Kidney epithelial cell (primary cell): ENCODE measurements at regions not wholly inside any gene's neighbourhood (a gene's known extent, or its start where the extent isn't known, plus 50 kb on each side); places are given as distances from the start of the nearest gene placed in this dataset.
A peak's percentile ranks its signal among the peaks of the same experiment; 100 is the strongest.

Source experiments
- DNase-seq: peaks from one replicate; pipeline ENCODE4 v3.0.0-alpha.2; 2010; ENCODE audit warnings: low read depth
- H3K27me3 ChIP-seq: 2 replicates; pipeline ENCODE4 v1.6.0; 2011; ENCODE audit warnings: low read length; ENCODE audit not compliant: control insufficient read depth, insufficient read depth
- H3K36me3 ChIP-seq: 2 replicates; pipeline ENCODE4 v1.5.1; 2011; ENCODE audit warnings: low read length; ENCODE audit not compliant: control insufficient read depth, insufficient read depth
- H3K4me3 ChIP-seq: 2 replicates; pipeline ENCODE4 v1.5.1; 2011; ENCODE audit warnings: low read depth, mild to moderate bottlenecking, control low read depth, low read length
- TF ChIP-seq, protein P1 (sequence below): IDR thresholded peaks from 2 replicates; pipeline ENCODE4 v1.5.1; 2011; ENCODE audit warnings: mild to moderate bottlenecking, moderate library complexity, low read length, control low read depth, inconsistent platforms; ENCODE audit not compliant: insufficient read depth, poor library complexity, severe bottlenecking

DNA sequence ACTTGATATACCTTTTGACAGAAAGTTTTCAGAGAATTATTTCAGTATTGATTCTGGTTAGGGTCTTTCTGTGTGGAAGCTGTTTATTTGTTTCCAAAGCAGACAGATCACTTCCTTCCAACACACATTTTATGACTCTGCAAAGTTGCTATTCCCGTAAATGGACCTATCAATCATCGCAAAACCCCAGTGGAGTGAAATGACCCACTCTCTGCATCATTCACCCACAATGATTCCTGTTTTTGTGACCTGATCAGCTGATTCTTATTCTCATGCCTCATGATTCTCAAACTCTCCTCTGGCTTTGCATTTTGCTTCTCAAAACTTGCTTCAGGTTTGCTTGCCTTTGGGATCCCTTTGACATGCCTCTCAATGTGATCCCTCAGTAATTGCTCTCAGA, 453.7 kb downstream of the PCDH17 start:
- no peaks in the 10 kb centered on the region for H3K36me3 ChIP-seq
- no peak for DNase-seq
- TF ChIP-seq, protein P1, sequence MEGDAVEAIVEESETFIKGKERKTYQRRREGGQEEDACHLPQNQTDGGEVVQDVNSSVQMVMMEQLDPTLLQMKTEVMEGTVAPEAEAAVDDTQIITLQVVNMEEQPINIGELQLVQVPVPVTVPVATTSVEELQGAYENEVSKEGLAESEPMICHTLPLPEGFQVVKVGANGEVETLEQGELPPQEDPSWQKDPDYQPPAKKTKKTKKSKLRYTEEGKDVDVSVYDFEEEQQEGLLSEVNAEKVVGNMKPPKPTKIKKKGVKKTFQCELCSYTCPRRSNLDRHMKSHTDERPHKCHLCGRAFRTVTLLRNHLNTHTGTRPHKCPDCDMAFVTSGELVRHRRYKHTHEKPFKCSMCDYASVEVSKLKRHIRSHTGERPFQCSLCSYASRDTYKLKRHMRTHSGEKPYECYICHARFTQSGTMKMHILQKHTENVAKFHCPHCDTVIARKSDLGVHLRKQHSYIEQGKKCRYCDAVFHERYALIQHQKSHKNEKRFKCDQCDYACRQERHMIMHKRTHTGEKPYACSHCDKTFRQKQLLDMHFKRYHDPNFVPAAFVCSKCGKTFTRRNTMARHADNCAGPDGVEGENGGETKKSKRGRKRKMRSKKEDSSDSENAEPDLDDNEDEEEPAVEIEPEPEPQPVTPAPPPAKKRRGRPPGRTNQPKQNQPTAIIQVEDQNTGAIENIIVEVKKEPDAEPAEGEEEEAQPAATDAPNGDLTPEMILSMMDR = no peak
- H3K4me3 ChIP-seq = no peak overlapping the region
- no peaks in the 10 kb centered on the region for H3K27me3 ChIP-seq

DNA sequence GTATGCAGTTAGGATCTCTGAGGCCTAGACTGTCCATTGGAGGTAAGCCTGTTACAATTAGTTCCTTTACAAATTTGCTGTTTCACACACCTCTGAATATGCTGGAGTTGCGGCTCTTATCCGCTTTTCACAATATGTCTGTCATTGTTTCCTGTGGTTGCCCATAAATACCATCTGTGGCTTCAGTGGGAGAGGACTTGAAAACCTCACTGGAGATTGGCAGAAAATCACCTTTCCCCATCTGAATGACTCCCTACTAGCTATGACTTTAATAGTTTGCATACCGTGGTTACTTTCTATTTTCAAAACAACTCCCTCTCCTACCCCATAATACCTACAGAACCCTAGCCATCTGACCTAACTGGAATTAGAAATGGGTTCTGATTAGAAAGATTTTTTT, 454.3 kb downstream of the PCDH17 start:
- Histone ChIP-seq H3K36me3 (no peaks in the 10 kb centered on the region), H3K4me3 (no peak overlapping the region), H3K27me3 (no peaks in the 10 kb centered on the region)
- DNase-seq = peak; percentile 29
- TF ChIP-seq, protein P1 = no peak

DNA sequence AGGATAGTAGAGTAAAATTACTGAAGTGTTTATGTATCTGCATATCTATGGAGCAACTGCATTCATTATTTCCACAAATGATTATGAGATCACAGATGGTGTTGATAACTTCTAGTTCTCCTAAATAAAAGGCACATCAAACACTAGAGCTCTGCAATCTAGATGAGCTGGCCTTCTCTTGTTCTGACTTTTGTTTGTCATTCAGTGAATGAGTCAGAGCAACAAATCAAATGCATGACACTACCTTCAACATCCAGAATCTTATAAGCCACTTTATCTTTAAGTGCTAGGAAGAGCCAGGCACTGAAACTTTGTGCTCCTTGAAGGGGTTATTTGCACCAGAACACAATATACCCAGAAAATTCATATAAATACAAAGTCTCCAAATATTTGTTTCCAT, 456.0 kb downstream of the PCDH17 start:
- TF ChIP-seq, protein P1 = no peak
- no peak for DNase-seq
- Histone ChIP-seq H3K36me3 (no peaks in the 10 kb centered on the region), H3K27me3 (no peaks in the 10 kb centered on the region), H3K4me3 (no peak overlapping the region)

GRCh38 chr13:58093394-58093793, 461.9 kb downstream of the PCDH17 start:
- TF ChIP-seq, protein P1 = no peak
- no peaks in the 10 kb centered on the region for H3K27me3 ChIP-seq
- no peak for DNase-seq

GRCh38 chr13:58097831-58098230, 466.3 kb downstream of the PCDH17 start:
- Histone ChIP-seq H3K36me3 (no peaks in the 10 kb centered on the region), H3K27me3 (no peaks in the 10 kb centered on the region), H3K4me3 (no peak overlapping the region)
- TF ChIP-seq, protein P1 = no peak
- DNase-seq = no peak

More at GRCh38 chr13:58093394-58093793, 461.9 kb downstream of the PCDH17 start:
- no peaks in the 10 kb centered on the region for H3K36me3 ChIP-seq
- H3K4me3 ChIP-seq = no peak overlapping the region

- DNase-seq = no peak
- Histone ChIP-seq H3K36me3 (no peaks in the 10 kb centered on the region), H3K27me3 (no peaks in the 10 kb centered on the region), H3K4me3 (no peak overlapping the region)
- TF ChIP-seq, protein P1 = no peak
These were observed 487.8 kb downstream of the PCDH17 start for GRCh38 chr13:58119351-58119750.
